ENCODE measurements at regions not wholly inside any gene's neighbourhood (a gene's known extent, or its start where the extent isn't known, plus 50 kb on each side); places are given as distances from the start of the nearest gene placed in this dataset.

- Histone ChIP-seq H3K79me1 (ENCODE audit: low read depth, low read length) (no peaks in the 10 kb centered on the region), H3K4me3 (ENCODE audit: low read length in 2 of 2) (no peak overlapping the region), H2BK5ac (ENCODE audit: low read length) (no peak overlapping the region), H2AFZ (ENCODE audit: low read length) (no peak overlapping the region), H3K14ac (ENCODE audit: low read length) (no peak overlapping the region), H2BK12ac (ENCODE audit: low read length) (no peak overlapping the region), H3K27ac (replicated peaks; ENCODE audit: low read length) (no peak overlapping the region), H3K4me2 (ENCODE audit: insufficient read depth, low read length, poor library complexity, severe bottlenecking) (no peak overlapping the region), H3K27me3 (ENCODE audit: control insufficient read depth in 3 of 3, insufficient read depth in 3 of 3, low read depth in 1 of 3, low read length in 3 of 3) (no peaks in the 10 kb centered on the region), H4K91ac (ENCODE audit: low read depth, low read length, poor library complexity) (no peak overlapping the region), H2BK15ac (ENCODE audit: low read length) (no peak overlapping the region), H4K8ac (ENCODE audit: low read depth, low read length) (no peak overlapping the region), H3K18ac (ENCODE audit: low read length) (no peak overlapping the region), H3K9me3 (replicated peaks in 1 of 2; ENCODE audit: control insufficient read depth in 2 of 2, insufficient read depth in 1 of 2, low read depth in 1 of 2, low read length in 2 of 2) (no peaks in the 10 kb centered on the region), H2AK5ac (ENCODE audit: low read depth, low read length) (no peak overlapping the region), H3K4me1 (ENCODE audit: control insufficient read depth in 2 of 2, insufficient read depth in 1 of 2, low read depth in 1 of 2, low read length in 2 of 2) (no peaks in the 10 kb centered on the region), H3K36me3 (replicated peaks in 1 of 2; ENCODE audit: control insufficient read depth in 2 of 2, insufficient read depth in 2 of 2, low read length in 2 of 2) (no peaks in the 10 kb centered on the region), H2BK120ac (ENCODE audit: low read depth, low read length) (no peak overlapping the region), H3K9ac (ENCODE audit: low read depth, low read length, poor library complexity) (no peak overlapping the region), H3K4ac (ENCODE audit: low read length) (no peak overlapping the region), H3K23ac (ENCODE audit: low read depth, low read length, poor library complexity) (no peak overlapping the region)
- no peak for DNase-seq (ENCODE audit: low spot score)
- WGBS, 2 donors (ENCODE audit: extremely low coverage in 2 of 2, insufficient read length in 2 of 2, insufficient replicate concordance in 1 of 2) = no CpG with 5 or more reads among the region's 1 CpG
These were observed 174.5 kb upstream of the BCHE start for GRCh38 chr3:166011771-166012170.

GRCh38 chr3:166005126-166005525 lies 167.9 kb upstream of the BCHE start:
- Histone ChIP-seq H3K18ac (ENCODE audit: low read length) (no peak overlapping the region), H3K4me3 (ENCODE audit: low read length in 2 of 2) (no peak overlapping the region), H3K9ac (ENCODE audit: low read depth, low read length, poor library complexity) (no peak overlapping the region), H3K4ac (ENCODE audit: low read length) (no peak overlapping the region), H3K9me3 (replicated peaks in 1 of 2; ENCODE audit: control insufficient read depth in 2 of 2, insufficient read depth in 1 of 2, low read depth in 1 of 2, low read length in 2 of 2) (no peaks in the 10 kb centered on the region), H2AFZ (ENCODE audit: low read length) (no peak overlapping the region), H4K91ac (ENCODE audit: low read depth, low read length, poor library complexity) (no peak overlapping the region), H3K79me1 (ENCODE audit: low read depth, low read length) (no peaks in the 10 kb centered on the region), H4K8ac (ENCODE audit: low read depth, low read length) (no peak overlapping the region), H3K27me3 (ENCODE audit: control insufficient read depth in 3 of 3, insufficient read depth in 3 of 3, low read depth in 1 of 3, low read length in 3 of 3) (no peaks in the 10 kb centered on the region), H3K4me2 (ENCODE audit: insufficient read depth, low read length, poor library complexity, severe bottlenecking) (no peak overlapping the region), H3K23ac (ENCODE audit: low read depth, low read length, poor library complexity) (no peak overlapping the region), H3K4me1 (ENCODE audit: control insufficient read depth in 2 of 2, insufficient read depth in 1 of 2, low read depth in 1 of 2, low read length in 2 of 2) (no peaks in the 10 kb centered on the region), H3K36me3 (replicated peaks in 1 of 2; ENCODE audit: control insufficient read depth in 2 of 2, insufficient read depth in 2 of 2, low read length in 2 of 2) (no peaks in the 10 kb centered on the region), H2AK5ac (ENCODE audit: low read depth, low read length) (no peak overlapping the region), H2BK5ac (ENCODE audit: low read length) (no peak overlapping the region), H2BK15ac (ENCODE audit: low read length) (no peak overlapping the region), H2BK120ac (ENCODE audit: low read depth, low read length) (no peak overlapping the region), H2BK12ac (ENCODE audit: low read length) (no peak overlapping the region), H3K14ac (ENCODE audit: low read length) (no peak overlapping the region), H3K27ac (replicated peaks; ENCODE audit: low read length) (no peak overlapping the region)
- no peak for DNase-seq (ENCODE audit: low spot score)
- WGBS, 2 donors (ENCODE audit: extremely low coverage in 2 of 2, insufficient read length in 2 of 2, insufficient replicate concordance in 1 of 2) = no CpG with 5 or more reads among the region's 1 CpG

GRCh38 chr3:165994293-165994692 lies 157.1 kb upstream of the BCHE start:
- no peak overlapping the region for H2BK15ac ChIP-seq (ENCODE audit: low read length)
- no peak overlapping the region for H3K4me3 ChIP-seq (ENCODE audit: low read length in 2 of 2)
- no peak overlapping the region for H3K4ac ChIP-seq (ENCODE audit: low read length)
- no peak overlapping the region for H4K8ac ChIP-seq (ENCODE audit: low read depth, low read length)
- H2BK5ac ChIP-seq (ENCODE audit: low read length) = no peak overlapping the region
- H3K27ac ChIP-seq (replicated peaks; ENCODE audit: low read length) = no peak overlapping the region
- H3K9ac ChIP-seq (ENCODE audit: low read depth, low read length, poor library complexity) = no peak overlapping the region
- no peak for DNase-seq (ENCODE audit: low spot score)
- H3K79me1 ChIP-seq (ENCODE audit: low read depth, low read length) = no peaks in the 10 kb centered on the region
- no peaks in the 10 kb centered on the region for H3K4me1 ChIP-seq (ENCODE audit: control insufficient read depth in 2 of 2, insufficient read depth in 1 of 2, low read depth in 1 of 2, low read length in 2 of 2)
- H2BK120ac ChIP-seq (ENCODE audit: low read depth, low read length) = no peak overlapping the region
- no peak overlapping the region for H2AFZ ChIP-seq (ENCODE audit: low read length)
- no peak overlapping the region for H2BK12ac ChIP-seq (ENCODE audit: low read length)
- no CpG with 5 or more reads among the region's 1 CpG for WGBS, 2 donors (ENCODE audit: extremely low coverage in 2 of 2, insufficient read length in 2 of 2, insufficient replicate concordance in 1 of 2)
- H3K4me2 ChIP-seq (ENCODE audit: insufficient read depth, low read length, poor library complexity, severe bottlenecking) = no peak overlapping the region
- no peaks in the 10 kb centered on the region for H3K27me3 ChIP-seq (ENCODE audit: control insufficient read depth in 3 of 3, insufficient read depth in 3 of 3, low read depth in 1 of 3, low read length in 3 of 3)
- no peak overlapping the region for H2AK5ac ChIP-seq (ENCODE audit: low read depth, low read length)
- no peak overlapping the region for H3K23ac ChIP-seq (ENCODE audit: low read depth, low read length, poor library complexity)
- no peak overlapping the region for H4K91ac ChIP-seq (ENCODE audit: low read depth, low read length, poor library complexity)
- H3K14ac ChIP-seq (ENCODE audit: low read length) = no peak overlapping the region
- H3K18ac ChIP-seq (ENCODE audit: low read length) = no peak overlapping the region
- H3K36me3 ChIP-seq (replicated peaks in 1 of 2; ENCODE audit: control insufficient read depth in 2 of 2, insufficient read depth in 2 of 2, low read length in 2 of 2) = no peaks in the 10 kb centered on the region
- H3K9me3 ChIP-seq (replicated peaks in 1 of 2; ENCODE audit: control insufficient read depth in 2 of 2, insufficient read depth in 1 of 2, low read depth in 1 of 2, low read length in 2 of 2) = no peaks in the 10 kb centered on the region

- no peaks in the 10 kb centered on the region for H3K79me1 ChIP-seq (ENCODE audit: low read depth, low read length)
- no peak overlapping the region for H2BK15ac ChIP-seq (ENCODE audit: low read length)
- H3K18ac ChIP-seq (ENCODE audit: low read length) = no peak overlapping the region
- H2BK12ac ChIP-seq (ENCODE audit: low read length) = no peak overlapping the region
- H3K4me3 ChIP-seq (ENCODE audit: low read length in 2 of 2) = no peak overlapping the region
- no CpG with 5 or more reads among the region's 1 CpG for WGBS, 2 donors (ENCODE audit: extremely low coverage in 2 of 2, insufficient read length in 2 of 2, insufficient replicate concordance in 1 of 2)
- no peak overlapping the region for H4K8ac ChIP-seq (ENCODE audit: low read depth, low read length)
- no peaks in the 10 kb centered on the region for H3K27me3 ChIP-seq (ENCODE audit: control insufficient read depth in 3 of 3, insufficient read depth in 3 of 3, low read depth in 1 of 3, low read length in 3 of 3)
- no peak overlapping the region for H3K4ac ChIP-seq (ENCODE audit: low read length)
- H3K27ac ChIP-seq (replicated peaks; ENCODE audit: low read length) = no peak overlapping the region
- no peak overlapping the region for H2AK5ac ChIP-seq (ENCODE audit: low read depth, low read length)
- no peak overlapping the region for H3K9ac ChIP-seq (ENCODE audit: low read depth, low read length, poor library complexity)
- no peak overlapping the region for H4K91ac ChIP-seq (ENCODE audit: low read depth, low read length, poor library complexity)
- no peak overlapping the region for H3K23ac ChIP-seq (ENCODE audit: low read depth, low read length, poor library complexity)
- H2BK120ac ChIP-seq (ENCODE audit: low read depth, low read length) = no peak overlapping the region
- no peak overlapping the region for H3K4me2 ChIP-seq (ENCODE audit: insufficient read depth, low read length, poor library complexity, severe bottlenecking)
- H3K4me1 ChIP-seq (ENCODE audit: control insufficient read depth in 2 of 2, insufficient read depth in 1 of 2, low read depth in 1 of 2, low read length in 2 of 2) = peaks cover 0 to 10% of the 10 kb centered on the region in 2 donors
- H3K36me3 ChIP-seq (replicated peaks in 1 of 2; ENCODE audit: control insufficient read depth in 2 of 2, insufficient read depth in 2 of 2, low read length in 2 of 2) = no peaks in the 10 kb centered on the region
- H3K9me3 ChIP-seq (replicated peaks in 1 of 2; ENCODE audit: control insufficient read depth in 2 of 2, insufficient read depth in 1 of 2, low read depth in 1 of 2, low read length in 2 of 2) = no peaks in the 10 kb centered on the region
- H3K14ac ChIP-seq (ENCODE audit: low read length) = no peak overlapping the region
- no peak overlapping the region for H2BK5ac ChIP-seq (ENCODE audit: low read length)
- no peak for DNase-seq (ENCODE audit: low spot score)
- H2AFZ ChIP-seq (ENCODE audit: low read length) = no peak overlapping the region
These were observed 147.4 kb upstream of the BCHE start for GRCh38 chr3:165984589-165984988.
